ENCODE measurements at regions not wholly inside any gene's neighbourhood (a gene's known extent, or its start where the extent isn't known, plus 50 kb on each side); places are given as distances from the start of the nearest gene placed in this dataset.

GRCh38 chr16:65774350-65774749 is 592.1 kb upstream of the CDH5 start:
- TF ChIP-seq POLR2A (IDR thresholded peaks at IDR 0.05; ENCODE audit: low read depth) (no peak), EP300 (IDR thresholded peaks at IDR 0.05) (no peak)
- TF ChIP-seq, protein P1, sequence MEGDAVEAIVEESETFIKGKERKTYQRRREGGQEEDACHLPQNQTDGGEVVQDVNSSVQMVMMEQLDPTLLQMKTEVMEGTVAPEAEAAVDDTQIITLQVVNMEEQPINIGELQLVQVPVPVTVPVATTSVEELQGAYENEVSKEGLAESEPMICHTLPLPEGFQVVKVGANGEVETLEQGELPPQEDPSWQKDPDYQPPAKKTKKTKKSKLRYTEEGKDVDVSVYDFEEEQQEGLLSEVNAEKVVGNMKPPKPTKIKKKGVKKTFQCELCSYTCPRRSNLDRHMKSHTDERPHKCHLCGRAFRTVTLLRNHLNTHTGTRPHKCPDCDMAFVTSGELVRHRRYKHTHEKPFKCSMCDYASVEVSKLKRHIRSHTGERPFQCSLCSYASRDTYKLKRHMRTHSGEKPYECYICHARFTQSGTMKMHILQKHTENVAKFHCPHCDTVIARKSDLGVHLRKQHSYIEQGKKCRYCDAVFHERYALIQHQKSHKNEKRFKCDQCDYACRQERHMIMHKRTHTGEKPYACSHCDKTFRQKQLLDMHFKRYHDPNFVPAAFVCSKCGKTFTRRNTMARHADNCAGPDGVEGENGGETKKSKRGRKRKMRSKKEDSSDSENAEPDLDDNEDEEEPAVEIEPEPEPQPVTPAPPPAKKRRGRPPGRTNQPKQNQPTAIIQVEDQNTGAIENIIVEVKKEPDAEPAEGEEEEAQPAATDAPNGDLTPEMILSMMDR (IDR thresholded peaks at IDR 0.05) = no peak
